ENCODE measurements at regions not wholly inside any gene's neighbourhood (a gene's known extent, or its start where the extent isn't known, plus 50 kb on each side); places are given as distances from the start of the nearest gene placed in this dataset.
"Not testable (repeated sequence)": the region's sequence is repeated elsewhere in the genome, so short reads cannot be mapped to it uniquely, and the experiment has no call there.

DNA sequence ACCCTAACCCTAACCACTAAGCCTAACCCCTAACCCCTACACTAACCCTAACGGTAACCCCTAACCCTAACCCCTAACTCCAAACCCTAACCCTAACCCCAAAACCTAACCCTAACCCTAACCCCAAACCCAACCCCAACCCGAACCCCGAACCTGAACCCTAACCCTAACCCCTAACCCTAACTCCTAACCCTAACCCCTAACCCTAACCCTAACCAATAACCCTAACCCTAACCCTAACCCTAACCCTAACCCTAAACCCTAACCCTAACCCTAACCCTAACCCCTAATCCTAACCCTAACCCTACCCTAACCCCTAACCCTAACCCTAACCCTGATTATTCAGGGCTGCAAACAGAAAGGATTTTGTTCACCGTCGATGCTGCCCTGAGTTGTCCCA is 144.6 kb upstream of the DUSP22 start:
- DNase-seq: not testable (repeated sequence)

GRCh38 chr6:148051-148984 is 144.0 kb upstream of the DUSP22 start:
- DNase-seq: peak; percentile 51 to 59

GRCh38 chr6:150147-150546 is 142.1 kb upstream of the DUSP22 start:
- not testable (repeated sequence) for DNase-seq

DNA sequence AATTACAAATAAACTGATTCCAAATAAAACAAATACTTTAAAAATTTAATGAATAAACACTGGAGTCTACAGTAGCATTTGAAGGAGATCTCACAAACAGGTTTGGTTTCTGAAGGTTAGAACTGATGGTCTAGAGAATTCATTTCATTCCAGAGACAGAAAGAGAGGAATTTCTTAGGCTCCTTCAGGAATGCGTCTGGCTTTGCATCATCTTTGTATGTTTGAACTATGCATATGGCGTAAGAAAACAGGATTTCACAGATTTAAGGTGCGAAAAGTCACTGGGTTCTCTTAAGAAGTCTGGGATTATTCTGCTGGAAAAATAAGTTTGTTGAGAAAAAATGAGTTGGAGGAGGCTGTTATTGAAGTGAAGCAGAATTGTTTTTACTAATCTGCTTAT is 139.9 kb upstream of the DUSP22 start:
- not testable (repeated sequence) for DNase-seq

- DNase-seq: not testable (repeated sequence)
Measured at GRCh38 chr6:153026-153425, 139.3 kb upstream of the DUSP22 start.

DNA sequence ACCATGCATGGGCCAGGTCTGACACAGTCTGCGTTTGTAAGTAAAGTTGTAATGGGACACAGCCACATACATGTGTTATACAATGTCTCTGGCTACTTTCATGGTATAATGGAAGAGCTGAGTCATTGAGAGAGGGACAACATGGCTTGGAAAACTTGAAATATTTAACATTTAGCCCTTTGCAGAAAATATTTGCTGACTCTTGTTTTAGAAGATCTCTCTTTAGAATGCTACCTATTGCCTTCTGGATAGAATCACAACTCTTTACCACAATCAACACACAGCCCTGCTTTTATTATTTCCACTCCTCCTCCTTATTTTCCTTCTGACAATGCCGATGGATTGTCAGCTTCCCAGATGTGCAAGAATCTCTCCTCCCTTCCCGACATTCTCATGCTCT is 138.4 kb upstream of the DUSP22 start:
- DNase-seq: not testable (repeated sequence)

GRCh38 chr6:154321-155092 is 137.8 kb upstream of the DUSP22 start:
- not testable (repeated sequence) for DNase-seq

GRCh38 chr6:156010-156409 is 136.3 kb upstream of the DUSP22 start:
- DNase-seq: no peak

DNA sequence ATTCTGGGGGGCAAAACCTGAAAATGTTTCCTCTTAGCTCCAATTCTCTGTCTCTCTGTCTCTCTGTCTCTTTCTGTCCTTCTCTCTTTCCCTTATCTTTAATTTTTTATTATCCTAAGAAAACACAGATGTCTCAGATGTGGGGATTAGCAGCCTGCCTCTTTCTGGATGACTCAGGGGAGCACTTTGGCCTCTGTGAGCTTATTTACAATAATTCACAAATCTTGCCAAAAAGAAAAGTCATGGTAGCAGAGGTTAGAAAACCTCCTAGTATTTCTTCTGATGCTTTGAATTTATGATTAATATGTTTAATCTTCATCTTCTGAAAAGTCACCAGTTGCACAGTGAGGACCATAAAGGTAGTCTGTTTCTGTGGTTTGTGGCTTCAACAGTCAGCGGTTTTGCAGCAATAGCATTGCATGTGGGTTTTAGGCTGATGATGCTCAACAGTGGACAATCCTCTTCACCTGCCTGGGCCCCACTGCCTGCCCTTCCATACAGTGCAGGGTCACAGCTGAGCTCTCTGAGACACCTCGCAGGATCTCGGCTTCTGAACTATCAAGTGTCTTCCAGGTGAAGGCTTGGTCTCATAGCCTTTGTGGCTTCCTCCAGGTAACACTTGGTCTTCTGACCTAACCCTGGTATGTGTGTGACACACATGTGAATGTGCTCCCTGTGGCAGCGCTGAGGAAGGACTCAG is 135.7 kb upstream of the DUSP22 start:
- not testable (repeated sequence) for DNase-seq

DNA sequence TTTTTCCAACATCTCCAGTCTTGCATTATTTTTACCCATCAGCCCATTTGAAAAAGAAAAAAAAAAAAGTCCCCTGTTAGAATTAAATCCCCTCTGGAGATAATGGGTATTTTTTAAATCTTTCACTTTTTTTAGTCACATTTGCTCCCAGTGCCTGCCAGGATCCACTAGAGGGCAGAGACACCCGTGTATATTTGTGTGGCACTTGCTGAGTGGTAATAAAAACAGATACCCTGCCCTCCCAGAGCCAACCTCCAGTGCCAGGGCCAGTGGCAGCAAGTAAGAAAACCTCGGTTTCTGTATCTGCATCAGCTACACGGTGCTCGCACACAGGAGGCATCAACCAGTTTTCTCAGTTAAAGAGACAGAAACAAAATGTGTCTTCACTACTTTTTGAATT is 135.1 kb upstream of the DUSP22 start:
- DNase-seq: not testable (repeated sequence)

DNA sequence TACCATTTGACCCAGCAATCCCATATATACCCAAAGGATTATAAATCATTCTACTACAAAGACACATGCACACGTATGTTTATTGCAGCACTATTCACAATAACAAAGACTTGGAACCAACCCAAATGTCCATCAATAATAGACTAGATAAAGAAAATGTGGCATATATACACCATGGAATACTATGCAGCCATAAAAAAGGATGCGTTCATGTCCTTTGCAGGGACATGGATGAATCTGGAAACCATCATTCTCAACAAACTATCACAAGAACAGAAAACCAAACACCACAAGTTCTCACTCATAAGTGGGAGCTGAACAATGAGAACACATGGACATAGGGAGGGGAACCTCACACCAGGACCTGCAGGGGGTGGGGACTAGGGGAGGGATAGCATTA is 130.6 kb upstream of the DUSP22 start:
- DNase-seq: not testable (repeated sequence)

DNA sequence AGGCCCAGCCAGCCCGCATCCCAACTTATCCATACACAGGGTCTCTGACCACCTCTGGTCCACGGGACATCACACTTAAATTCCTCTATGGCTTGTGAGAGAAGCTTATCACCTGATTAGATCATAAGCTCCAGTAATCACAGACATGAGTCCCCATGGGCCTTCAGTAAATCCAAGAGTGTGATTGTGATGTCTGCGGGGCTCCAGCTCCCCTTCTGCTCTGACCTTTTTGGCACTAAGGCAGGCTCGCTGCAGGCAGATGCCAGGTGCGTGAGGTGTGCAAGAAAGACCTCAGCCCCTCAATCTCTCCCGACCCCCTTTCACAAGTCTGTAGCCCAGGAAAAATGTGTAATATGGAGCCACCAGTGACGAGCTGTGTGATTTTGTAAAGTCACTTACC is 127.6 kb upstream of the DUSP22 start:
- DNase-seq: no peak

DNA sequence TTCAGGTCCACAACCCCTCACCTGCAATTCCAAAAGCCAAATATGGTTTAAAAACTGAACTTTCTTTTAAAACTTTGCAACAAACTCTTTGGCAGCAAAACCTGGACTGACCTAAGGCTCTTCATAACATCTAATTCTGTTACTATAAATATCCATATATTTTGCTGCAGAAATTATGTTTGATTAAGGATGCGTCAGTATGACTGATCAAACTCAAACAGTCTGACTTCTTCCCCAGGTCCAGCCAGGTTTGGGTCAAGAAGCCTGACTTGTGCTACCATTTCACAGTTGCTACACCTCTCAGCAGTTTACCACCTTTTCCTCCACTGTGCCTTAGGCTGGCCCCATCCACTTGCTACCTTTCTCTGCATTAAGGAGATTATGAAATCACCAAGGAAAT is 127.0 kb upstream of the DUSP22 start:
- no peak for DNase-seq

DNA sequence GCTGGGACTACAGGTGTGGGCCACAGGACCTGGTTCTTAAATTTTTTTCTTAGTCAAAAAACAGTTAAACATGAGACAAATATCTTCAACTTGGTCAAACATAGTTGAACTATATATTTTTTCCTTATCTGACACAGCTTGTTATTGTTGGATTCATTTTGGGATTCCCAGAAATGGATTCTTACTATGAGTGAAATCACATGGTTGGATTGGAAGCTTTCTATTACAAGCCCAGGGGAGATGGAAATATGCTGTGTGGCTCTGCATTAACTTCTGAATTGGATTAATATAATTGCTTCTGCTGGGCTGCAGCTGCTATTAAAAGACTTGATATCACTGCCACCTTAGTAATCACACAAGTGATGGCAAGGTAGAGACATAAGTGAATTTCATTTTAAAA is 126.4 kb upstream of the DUSP22 start:
- no peak for DNase-seq

DNA sequence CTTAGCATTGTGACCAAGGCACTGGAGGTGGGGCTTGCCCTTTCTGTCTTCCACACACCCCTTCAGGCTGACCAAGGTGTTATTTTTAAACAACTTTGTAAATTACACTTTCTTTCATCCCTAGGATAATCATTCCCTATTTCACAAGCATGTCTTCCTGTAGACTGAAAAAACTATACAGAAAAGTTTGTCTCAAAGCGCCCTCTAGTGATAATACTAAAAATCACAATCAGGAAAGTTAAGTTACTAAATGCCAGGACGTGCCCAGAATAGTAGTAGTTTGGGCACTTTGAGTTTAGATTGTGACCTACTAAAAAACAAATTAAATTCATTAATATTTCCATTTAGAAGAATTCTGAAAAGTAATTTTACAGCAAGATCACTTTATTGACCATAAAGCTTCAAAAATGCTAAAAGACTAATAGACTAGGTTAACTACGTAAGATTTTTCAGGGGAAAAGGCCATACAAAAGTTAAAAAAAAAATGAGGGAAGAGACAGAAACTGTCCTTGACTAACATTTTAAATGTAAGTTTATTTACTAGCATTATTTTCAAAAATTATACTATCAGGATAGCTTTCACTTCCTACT is 123.3 kb upstream of the DUSP22 start:
- DNase-seq: no peak

GRCh38 chr6:174036-174435 is 118.3 kb upstream of the DUSP22 start:
- no peak for DNase-seq

- DNase-seq: no peak
Measured at GRCh38 chr6:175680-176079, 116.6 kb upstream of the DUSP22 start.

GRCh38 chr6:176766-177165 is 115.5 kb upstream of the DUSP22 start:
- DNase-seq: no peak

DNA sequence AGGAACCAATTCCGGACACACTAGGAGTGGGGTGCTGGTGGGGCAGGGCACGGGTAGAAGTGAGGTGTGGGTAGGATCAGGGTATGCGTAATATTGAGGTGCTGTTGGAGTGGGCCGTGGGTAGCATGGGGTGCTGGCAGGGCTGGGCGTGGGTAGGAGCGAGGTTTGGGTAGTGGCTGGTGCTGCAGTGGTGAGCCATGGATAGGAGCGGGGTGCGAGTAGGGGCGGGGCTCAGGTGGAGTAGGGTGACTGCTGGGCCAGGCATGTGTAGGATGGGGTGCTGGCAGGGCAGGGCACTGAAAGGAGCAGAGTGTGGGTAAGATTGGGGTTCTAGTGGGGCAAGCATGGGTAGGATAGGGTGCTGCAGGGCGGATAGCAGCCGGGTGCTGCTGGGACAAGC is 114.2 kb upstream of the DUSP22 start:
- DNase-seq: no peak

- not testable (repeated sequence) for DNase-seq
Measured at GRCh38 chr6:178929-179328, 113.4 kb upstream of the DUSP22 start.

DNA sequence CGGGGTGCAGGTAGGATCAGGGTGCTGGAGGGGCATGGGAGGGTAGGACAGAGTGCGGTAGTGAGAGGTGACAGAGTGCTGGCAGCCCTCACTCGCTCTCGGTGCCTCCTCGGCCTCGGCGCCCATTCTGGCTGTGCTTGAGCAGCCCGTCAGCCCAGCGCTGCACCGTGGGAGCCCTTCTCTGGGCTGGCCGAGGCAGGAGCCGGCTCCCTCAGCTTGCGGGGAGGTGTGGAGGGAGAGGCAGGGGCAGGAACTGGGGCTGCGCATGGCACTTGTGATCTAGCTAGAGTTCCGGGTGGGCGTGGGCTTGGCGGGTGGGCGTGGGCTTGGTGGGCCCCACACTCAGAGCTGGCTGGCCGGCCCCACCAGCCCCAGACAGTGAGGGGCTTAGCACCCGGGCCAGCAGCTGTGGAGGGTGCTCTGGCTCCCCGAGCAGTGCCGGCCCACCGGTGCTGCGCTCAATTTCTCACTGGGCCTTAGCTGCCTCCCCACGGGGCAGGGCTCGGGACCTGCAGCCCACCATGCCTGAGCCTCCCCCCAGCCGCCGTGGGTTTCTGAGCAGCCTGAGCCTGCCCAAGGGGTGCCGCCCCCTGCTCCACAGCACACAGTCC is 112.8 kb upstream of the DUSP22 start:
- DNase-seq: no peak

GRCh38 chr6:180091-180694 is 112.1 kb upstream of the DUSP22 start:
- DNase-seq: not testable (repeated sequence)
